HEK293 (cell line): ENCODE measurements at regions not wholly inside any gene's neighbourhood (a gene's known extent, or its start where the extent isn't known, plus 50 kb on each side); places are given as distances from the start of the nearest gene placed in this dataset.

Experiments
- MZF1 ChIP-seq: fragments of 450-650 bp; formaldehyde crosslinking; IDR thresholded peaks from 2 replicates; pipeline ENCODE4 v1.5.1; 2017; ENCODE audit warnings: missing biosample characterization, missing genetic modification characterization, borderline replicate concordance
- ZNF311 ChIP-seq: fragments of 450-650 bp; formaldehyde crosslinking; IDR thresholded peaks from 2 replicates; pipeline ENCODE4 v1.5.1; 2017; ENCODE audit warnings: missing biosample characterization, missing genetic modification characterization, borderline replicate concordance
- TF ChIP-seq, protein P1 (sequence below): fragments of 450-650 bp; formaldehyde crosslinking; IDR thresholded peaks from 2 replicates; pipeline ENCODE4 v1.5.1; 2016; ENCODE audit warnings: missing biosample characterization, missing genetic modification characterization

DNA sequence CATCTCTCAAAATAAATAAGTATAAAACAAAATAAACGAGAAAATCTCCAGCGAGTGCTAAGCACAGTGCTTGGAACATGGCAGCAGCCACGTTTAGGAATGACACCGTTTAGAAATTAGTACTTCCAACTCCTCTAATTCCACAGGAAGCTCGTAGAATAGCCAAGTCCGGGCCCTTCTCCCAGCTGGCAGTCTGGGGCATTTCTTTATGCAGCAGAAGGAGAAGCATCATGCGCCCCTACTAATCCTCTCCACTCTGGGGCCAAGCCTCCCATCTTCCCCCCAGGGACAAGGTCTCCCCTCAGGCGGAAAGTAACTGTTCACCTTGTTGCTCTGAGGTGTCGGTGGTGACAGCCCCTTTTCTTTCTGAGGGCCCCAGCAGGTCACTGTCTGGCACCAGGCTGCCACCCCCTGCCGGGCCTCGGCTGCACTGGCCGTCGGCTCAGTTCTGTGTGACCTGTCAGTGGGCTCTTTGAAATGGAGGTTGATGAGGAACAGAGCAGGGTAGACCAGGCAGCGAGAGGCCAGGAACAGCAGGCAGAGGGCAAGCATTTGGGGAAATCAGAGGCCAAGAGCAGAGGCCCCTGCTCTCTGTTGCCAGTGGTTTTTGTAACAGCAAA is 113.5 kb upstream of the WWC1 start:
- no peak for TF ChIP-seq ZNF311
- TF ChIP-seq, protein P1, sequence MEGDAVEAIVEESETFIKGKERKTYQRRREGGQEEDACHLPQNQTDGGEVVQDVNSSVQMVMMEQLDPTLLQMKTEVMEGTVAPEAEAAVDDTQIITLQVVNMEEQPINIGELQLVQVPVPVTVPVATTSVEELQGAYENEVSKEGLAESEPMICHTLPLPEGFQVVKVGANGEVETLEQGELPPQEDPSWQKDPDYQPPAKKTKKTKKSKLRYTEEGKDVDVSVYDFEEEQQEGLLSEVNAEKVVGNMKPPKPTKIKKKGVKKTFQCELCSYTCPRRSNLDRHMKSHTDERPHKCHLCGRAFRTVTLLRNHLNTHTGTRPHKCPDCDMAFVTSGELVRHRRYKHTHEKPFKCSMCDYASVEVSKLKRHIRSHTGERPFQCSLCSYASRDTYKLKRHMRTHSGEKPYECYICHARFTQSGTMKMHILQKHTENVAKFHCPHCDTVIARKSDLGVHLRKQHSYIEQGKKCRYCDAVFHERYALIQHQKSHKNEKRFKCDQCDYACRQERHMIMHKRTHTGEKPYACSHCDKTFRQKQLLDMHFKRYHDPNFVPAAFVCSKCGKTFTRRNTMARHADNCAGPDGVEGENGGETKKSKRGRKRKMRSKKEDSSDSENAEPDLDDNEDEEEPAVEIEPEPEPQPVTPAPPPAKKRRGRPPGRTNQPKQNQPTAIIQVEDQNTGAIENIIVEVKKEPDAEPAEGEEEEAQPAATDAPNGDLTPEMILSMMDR (tag by site-specific recombination): no peak
- no peak for TF ChIP-seq MZF1
